H7 (cell line): ENCODE measurements at regions not wholly inside any gene's neighbourhood (a gene's known extent, or its start where the extent isn't known, plus 50 kb on each side); places are given as distances from the start of the nearest gene placed in this dataset.
"Not testable (repeated sequence)": the region's sequence is repeated elsewhere in the genome, so short reads cannot be mapped to it uniquely, and the experiment has no call there.

Experiments used
- DNase-seq: peaks from one replicate; pipeline ENCODE4 v3.0.0; 2012
- H3K27me3 ChIP-seq: 2 replicates; pipeline ENCODE4 v1.6.0; 2011; ENCODE audit warnings: mild to moderate bottlenecking, low read length; ENCODE audit not compliant: control insufficient read depth, insufficient read depth
- H3K36me3 ChIP-seq: replicated peaks from 2 replicates; pipeline ENCODE4 v1.5.1; 2011; ENCODE audit warnings: low read length; ENCODE audit not compliant: control insufficient read depth, insufficient read depth
- H3K4me3 ChIP-seq: 2 replicates; pipeline ENCODE4 v1.5.1; 2011; ENCODE audit warnings: low read depth, mild to moderate bottlenecking, control low read depth, low read length, moderate library complexity; ENCODE audit not compliant: insufficient read depth

DNA sequence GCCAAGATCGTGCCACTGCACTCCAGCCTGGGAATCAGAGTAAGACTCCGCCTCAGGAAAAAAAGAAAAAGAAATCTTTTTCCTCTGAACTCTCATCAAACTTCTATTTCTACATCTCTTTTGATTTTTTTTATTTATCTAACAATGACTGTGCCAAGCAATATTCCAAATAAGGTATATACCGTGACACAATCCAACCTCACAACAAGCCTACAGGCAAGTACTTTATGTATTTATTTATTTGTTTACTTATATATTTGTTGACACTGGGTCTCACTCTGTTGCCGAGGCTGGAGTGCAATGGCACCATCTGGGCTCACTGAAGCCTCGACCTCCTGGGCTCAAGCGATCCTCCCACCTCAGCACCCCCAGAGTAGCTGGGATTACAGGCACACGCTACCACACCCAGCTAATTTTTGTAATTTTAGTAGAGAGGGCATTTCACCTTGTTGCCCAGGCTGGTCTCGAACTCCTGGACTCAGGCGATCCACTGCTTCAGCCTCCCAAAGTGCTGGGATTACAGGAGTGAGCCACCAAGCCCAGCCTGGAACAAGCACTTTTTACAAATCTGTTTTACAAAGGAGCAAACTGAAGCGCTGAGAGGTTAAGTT lies 94.9 kb upstream of the CHD2 start:
- DNase-seq, result no peak
- H3K4me3 ChIP-seq, result no peak overlapping the region
- H3K27me3 ChIP-seq, result no peaks in the 10 kb centered on the region
- no peaks in the 10 kb centered on the region for H3K36me3 ChIP-seq

DNA sequence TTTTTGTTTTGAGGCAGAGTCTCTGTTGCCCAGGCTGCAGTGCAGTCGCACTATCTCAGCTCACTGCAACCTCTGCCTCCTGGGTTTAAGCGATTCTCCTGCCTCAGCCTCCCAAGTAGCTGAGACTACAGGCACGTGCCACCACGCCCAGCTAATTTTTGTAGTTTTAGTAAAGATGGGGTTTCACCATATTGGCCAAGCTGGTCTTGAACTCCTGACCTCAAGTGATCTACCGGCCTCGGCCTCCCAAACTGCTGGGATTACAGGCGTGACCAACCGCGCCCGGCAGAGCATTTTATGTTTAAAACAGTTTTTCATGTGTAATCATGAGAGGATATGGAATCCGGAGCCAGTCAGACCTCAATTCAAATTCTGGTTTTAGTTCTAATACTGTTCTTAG lies 94.0 kb upstream of the CHD2 start:
- H3K27me3 ChIP-seq, result not testable (repeated sequence)

DNA sequence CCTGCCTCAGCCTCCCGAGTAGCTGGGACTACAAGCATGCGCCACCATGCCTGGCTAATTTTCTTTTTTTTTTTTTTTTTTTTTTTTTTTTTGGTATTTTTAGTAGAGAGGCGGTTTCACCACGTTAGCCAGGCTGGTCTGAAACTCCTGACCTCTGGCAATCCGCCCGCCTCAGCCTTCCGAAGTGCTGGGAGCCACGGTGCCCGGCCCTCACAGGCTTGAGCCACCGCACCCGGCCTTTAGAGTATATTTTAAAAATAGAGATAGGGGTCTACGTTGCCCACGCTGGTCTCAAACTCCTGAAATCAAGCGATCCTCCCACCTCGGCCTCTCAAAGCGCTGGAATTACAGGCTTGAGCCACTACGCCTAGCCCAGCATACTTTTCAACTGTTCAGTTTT lies 93.4 kb upstream of the CHD2 start:
- Histone ChIP-seq H3K36me3 (no peaks in the 10 kb centered on the region), H3K27me3 (no peaks in the 10 kb centered on the region), H3K4me3 (no peak overlapping the region)
- no peak for DNase-seq

More for the DNA sequence above, 94.0 kb upstream of the CHD2 start:
- H3K36me3 ChIP-seq, H3K4me3 ChIP-seq, DNase-seq: not testable (repeated sequence)

DNA sequence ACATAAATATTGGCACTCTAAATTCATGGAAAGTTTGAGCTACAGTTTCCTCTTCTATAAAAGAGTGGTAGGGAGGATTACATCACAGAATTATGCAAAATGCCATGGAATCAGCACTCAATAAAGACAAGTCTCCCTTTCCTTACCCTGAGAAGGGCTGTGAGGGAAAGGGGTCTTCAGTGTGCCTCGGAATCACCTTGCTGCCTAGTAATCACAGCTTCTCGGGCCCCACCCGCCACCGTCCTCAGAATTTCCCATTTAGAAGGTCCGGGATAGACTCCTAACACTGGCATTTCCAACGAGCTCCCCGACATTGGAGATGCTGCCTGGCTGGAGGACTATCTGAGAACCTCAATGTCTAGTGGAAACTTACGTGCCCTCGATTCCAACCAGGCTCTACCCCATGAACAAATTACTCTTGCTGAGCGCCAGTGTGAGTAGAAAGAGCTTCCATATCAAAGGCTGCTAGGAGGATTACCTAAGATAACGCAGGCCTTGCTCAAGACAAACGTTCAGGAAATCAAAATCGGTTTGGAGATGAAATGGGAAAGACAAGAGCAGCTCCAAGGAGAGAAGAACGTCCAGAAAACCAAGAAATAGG lies 92.1 kb upstream of the CHD2 start:
- peak; percentile 51 for DNase-seq
- H3K27me3 ChIP-seq, result no peaks in the 10 kb centered on the region
- no peaks in the 10 kb centered on the region for H3K36me3 ChIP-seq
- peak overlapping the region; percentile 44 for H3K4me3 ChIP-seq

DNA sequence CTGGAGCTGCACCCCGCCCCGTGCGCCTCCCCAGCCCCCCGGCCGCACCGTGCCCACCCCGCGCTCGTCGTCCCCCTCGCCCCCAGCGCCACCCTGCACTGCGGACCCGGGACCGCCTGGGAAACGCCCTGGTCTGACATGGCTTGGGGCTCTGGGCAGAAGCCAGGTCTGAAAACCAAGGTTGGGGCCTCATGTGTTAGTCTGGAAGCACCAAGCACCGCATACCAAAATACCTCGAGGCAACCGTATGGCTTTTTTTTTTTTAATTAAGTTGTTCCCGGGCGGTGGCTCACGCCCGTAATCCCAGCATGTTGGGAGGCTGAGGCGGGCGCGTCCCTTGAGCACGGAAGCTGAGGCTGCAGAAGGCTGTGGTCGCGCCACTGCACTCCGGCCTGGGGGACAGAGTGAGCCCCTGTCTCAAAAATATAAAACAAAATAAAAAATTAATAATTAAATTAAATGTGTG lies 91.5 kb upstream of the CHD2 start:
- Histone ChIP-seq H3K27me3 (no peaks in the 10 kb centered on the region), H3K36me3 (no peaks in the 10 kb centered on the region), H3K4me3 (peak overlapping the region; percentile 44)
- DNase-seq, result peak; percentile 84

DNA sequence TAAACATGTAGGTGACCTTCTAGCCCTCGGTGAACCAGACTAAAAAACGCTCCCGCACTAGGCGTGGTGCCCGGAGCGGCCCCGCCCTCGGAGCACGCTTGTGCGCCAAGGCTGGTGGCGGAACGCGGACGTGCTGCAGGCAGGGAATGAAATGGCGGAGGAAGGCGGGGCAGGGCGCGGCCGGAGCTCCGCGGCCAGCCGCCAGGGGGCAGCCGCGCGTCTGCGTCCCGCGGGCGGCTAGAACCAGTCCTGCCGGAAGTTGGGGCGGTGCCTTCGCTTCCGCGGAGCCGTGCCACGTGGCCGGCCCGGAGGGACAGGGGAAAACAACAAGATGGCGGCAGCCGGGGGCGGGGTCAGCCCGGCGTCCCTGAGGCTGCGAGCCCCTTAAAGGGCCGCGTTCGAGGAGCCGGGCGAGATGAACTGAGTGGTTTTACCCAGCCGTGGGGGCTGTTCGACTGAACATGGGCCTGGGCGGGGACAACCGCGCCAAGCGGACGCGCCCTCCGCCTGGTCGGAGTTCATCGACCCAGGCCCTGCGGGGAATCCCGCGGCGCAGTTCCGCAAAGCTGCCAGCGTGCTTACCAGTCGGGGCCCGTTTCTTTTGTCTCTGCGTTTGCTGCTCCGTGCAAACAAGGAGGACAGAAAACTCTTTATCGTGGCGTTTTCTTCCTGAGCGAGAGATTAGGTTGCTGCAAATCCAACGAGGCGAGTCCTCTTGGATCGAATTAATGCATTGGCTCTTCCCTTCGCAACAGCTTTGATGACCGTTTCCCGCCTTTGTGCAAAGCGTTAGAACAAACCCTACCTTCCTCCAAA lies 90.9 kb upstream of the CHD2 start:
- Histone ChIP-seq H3K27me3 (no peaks in the 10 kb centered on the region), H3K4me3 (peak overlapping the region; percentile 68), H3K36me3 (no peaks in the 10 kb centered on the region)
- DNase-seq, result peak; percentile 98

DNA sequence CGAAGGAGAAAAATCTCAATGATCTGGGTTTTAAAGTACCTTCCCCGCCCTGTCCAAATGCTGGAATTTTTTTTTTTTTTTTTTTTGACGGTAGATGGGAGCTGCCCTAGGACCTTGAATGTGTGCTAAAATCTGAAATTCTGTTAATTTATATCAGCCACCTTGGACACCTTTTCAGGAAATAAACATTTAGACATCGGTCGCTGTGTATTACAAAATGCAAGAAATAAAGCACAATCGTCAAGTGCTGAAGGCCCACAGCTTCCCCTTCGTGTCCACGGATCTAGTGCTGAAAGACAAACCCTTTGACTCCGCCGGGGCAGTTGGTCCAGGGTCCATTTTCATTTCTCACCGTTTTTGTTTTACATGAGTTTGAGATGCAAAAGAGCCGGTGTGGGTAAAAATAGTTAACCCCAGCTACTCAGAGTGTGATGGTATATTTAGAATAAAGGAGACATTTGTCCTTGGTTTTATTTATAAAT lies 90.2 kb upstream of the CHD2 start:
- Histone ChIP-seq H3K27me3 (no peaks in the 10 kb centered on the region), H3K4me3 (peak overlapping the region; percentile 68), H3K36me3 (no peaks in the 10 kb centered on the region)
- DNase-seq, result peak; percentile 43

DNA sequence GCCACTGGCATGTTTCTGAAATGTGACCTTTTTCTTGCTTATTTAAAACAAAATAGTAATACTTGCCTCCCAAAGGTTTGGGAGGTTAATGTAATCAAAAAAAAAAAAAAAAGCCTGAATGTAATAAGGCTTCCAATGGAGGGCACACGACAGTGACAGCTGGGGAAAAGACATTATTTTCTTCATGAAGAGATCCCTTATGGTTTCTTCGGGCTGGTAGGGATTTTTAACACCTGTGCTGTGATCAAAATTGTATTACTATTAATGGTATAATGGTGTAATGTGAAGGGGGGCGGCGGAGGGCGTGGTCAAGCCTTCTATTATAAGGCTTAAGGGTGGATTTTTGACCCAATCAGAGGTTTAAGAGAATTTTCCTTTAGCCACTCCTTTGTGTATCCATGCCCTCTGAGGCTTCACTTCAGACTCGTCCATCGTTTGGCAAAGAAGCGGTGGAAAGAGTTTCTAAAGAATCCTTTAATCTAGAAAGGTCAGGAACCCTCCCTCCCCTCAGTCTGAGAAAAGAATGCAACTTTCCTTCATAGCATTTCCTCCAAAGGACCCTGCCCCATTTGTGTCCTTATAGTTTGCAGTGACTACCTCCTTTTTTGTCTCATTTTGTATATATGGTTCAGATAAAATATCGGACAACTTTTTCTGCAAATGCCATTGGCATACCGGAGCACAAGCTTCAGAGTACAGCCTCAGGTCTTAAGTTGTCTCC lies 89.5 kb upstream of the CHD2 start:
- Histone ChIP-seq H3K27me3 (no peaks in the 10 kb centered on the region), H3K4me3 (peak overlapping the region; percentile 6; the same call in 1 of the 2 replicates), H3K36me3 (no peaks in the 10 kb centered on the region)
- peak; percentile 42 for DNase-seq

DNA sequence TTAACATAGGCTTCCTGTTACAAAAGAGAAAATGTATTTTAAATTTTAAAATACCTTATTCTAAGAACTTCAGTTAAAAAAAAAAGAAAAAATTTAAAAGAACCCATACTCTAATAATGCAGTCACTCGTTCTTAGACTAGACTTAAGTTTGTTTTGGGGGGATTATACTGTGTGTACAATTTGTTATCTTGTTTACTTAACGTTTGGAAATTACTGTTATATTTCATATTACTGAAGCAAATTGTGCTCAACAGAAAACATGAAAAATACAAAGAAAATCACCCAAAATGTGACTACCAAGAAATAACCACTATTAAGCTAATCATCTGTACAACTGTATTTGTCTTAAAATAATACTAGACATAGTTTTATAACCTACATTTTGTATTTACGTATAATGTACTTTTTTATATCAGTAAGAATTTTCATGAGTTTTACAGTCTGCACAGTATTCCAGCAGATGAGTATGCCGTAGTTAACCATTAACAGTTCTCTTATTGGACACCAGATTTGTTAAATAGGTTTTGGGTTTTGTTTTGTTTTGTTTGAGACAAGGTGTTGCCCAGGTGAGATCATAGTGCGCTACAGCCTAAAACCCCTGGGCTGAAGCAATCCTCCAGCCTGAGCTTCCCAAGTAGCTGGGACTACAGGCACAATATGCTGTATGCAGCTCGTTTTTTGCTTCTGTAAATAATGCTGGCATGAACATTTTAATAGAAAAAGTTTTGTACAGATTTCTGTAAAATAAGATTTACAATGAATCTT lies 88.8 kb upstream of the CHD2 start:
- H3K4me3 ChIP-seq, result no peak overlapping the region
- H3K36me3 ChIP-seq, result no peaks in the 10 kb centered on the region
- DNase-seq, result no peak

DNA sequence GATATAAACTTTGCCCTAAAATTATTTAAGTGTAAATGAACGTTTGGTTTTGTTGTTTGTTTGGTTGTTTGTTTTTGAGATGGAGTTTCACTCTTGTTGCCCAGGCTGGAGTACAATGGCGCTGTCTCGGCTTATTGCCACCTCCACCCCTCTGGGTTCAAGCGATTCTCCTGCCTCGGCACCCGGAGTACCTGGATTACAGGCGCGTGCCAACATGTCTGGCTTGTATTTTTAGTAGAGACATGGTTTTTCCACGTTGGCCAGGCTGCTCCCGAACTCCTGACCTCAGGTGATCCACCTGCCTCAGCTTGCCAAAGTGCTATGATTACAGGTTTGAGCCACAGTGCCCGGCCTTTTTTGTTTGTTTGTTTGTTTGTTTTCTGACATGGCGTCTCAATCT lies 87.9 kb upstream of the CHD2 start:
- DNase-seq, result no peak
- Histone ChIP-seq H3K27me3 (no peaks in the 10 kb centered on the region), H3K36me3 (no peaks in the 10 kb centered on the region), H3K4me3 (no peak overlapping the region)

More for the DNA sequence above, 88.8 kb upstream of the CHD2 start:
- H3K27me3 ChIP-seq, result no peaks in the 10 kb centered on the region

DNA sequence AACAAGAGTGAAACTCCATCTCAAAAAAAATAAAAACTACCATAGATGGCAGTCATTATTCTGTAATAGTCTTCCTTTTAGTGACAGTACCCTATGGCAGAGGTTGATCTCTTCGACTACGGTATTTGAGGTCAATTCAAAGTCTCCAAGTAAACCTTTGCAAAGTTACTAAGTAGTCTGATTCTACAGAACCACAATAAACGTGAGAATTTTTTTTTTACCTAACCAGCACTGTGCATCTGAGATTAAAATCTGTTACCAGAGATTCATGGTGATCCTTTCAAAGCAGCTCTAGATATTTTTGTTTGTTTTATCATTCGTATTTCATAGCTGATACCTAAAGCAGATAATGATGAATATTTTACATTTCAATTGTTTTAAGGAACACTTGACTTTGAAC lies 86.6 kb upstream of the CHD2 start:
- no peaks in the 10 kb centered on the region for H3K36me3 ChIP-seq
- no peaks in the 10 kb centered on the region for H3K27me3 ChIP-seq
- DNase-seq, result no peak
- no peak overlapping the region for H3K4me3 ChIP-seq

DNA sequence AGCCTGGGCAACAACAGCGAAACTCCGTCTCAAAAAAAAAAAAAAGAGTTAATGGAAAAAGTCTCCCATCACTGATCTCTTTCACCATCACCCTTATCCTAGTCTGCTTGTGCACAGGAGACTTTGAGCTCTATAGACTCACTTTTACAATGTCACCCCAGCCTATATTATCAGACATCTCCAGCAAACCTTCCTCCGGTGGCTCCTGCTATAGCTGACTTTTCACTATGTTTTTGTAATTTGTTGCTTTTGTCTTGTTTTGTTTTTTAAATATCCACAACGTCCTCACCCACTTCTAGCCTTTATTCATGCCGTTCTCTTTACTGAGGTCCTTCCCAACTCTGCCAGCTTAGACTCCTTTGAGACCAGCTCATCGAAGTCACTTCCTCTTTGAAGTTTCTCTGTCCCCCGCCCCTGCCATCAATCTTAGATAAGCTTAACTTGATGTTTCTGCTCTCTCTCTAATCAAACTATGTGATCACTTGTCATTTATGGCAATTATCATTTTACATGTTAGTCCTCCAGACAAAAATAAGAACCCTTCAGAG lies 82.7 kb upstream of the CHD2 start:
- H3K4me3 ChIP-seq, result no peak overlapping the region
- DNase-seq, result no peak
- H3K27me3 ChIP-seq, result no peaks in the 10 kb centered on the region
- no peaks in the 10 kb centered on the region for H3K36me3 ChIP-seq

DNA sequence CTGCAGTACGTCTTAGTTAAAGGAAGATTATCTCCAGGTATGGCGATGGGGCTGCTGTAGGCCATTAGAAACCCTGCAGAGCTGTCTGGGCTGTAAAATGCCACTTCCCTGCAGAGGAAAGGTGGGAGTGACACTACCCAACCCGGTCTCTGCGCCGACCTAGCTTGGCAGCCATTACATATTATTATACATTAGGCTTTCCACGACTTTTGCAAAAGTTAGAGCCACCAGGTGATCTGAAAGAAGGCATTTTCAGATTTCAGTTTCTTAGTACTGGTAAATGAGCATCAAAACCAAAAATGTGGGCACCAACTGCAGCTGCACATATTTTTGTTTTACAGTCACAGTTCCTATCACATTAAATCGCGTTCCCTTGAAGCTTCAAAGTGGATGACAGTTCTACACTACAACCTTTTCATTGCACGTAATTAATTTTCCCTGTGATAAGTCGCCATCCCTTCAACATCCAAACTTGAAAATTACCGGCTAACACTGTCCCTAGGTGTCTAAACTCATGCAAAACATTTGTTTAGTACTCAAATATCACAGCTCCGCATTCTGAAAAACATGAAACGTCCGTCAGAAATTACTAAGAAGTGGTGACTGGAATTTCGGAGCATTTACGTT lies 81.4 kb upstream of the CHD2 start:
- DNase-seq, result peak; percentile 56

More for the DNA sequence above, 81.4 kb upstream of the CHD2 start:
- H3K4me3 ChIP-seq, result no peak overlapping the region
- H3K27me3 ChIP-seq, result no peaks in the 10 kb centered on the region; the same call in 1 of the 2 replicates
- no peaks in the 10 kb centered on the region for H3K36me3 ChIP-seq
